ENCODE measurements at regions not wholly inside any gene's neighbourhood (a gene's known extent, or its start where the extent isn't known, plus 50 kb on each side); places are given as distances from the start of the nearest gene placed in this dataset.

- Histone ChIP-seq H4K20me1 (peaks cover 28% of the 10 kb centered on the region), H3K4me1 (peaks cover 25% of the 10 kb centered on the region), H3K4me3 (no peak overlapping the region), H3K9me3 (no peaks in the 10 kb centered on the region), H3K9ac (no peak overlapping the region), H3K27me3 (peaks cover 56% of the 10 kb centered on the region), H3K36me3 (no peaks in the 10 kb centered on the region), H3K27ac (no peak overlapping the region), H3K4me2 (no peak overlapping the region)
- TF ChIP-seq Cebpa-rat (IDR thresholded peaks at IDR 0.05): no peak
These were observed 116.0 kb upstream of the DIO3 start for GRCh38 chr14:101445278-101445677.

- H3K27me3 ChIP-seq: peaks cover 44% of the 10 kb centered on the region
- H3K36me3 ChIP-seq: no peaks in the 10 kb centered on the region
- H3K9me3 ChIP-seq: no peaks in the 10 kb centered on the region
- H3K4me3 ChIP-seq: no peak overlapping the region
- H4K20me1 ChIP-seq: peaks cover 19% of the 10 kb centered on the region
- H3K4me2 ChIP-seq: no peak overlapping the region
- no peak for TF ChIP-seq Cebpa-rat (IDR thresholded peaks at IDR 0.05)
- no peak overlapping the region for H3K27ac ChIP-seq
- peaks cover 33% of the 10 kb centered on the region for H3K4me1 ChIP-seq
- no peak overlapping the region for H3K9ac ChIP-seq
These were observed 114.8 kb upstream of the DIO3 start for GRCh38 chr14:101446387-101446969.

GRCh38 chr14:101449114-101449513, 112.2 kb upstream of the DIO3 start:
- H3K36me3 ChIP-seq: no peaks in the 10 kb centered on the region
- H3K27ac ChIP-seq: no peak overlapping the region
- no peaks in the 10 kb centered on the region for H3K9me3 ChIP-seq
- H3K4me2 ChIP-seq: peak overlapping the region; percentile 67
- H3K4me1 ChIP-seq: peaks cover 19% of the 10 kb centered on the region
- no peak overlapping the region for H3K4me3 ChIP-seq
- H3K9ac ChIP-seq: no peak overlapping the region
- no peaks in the 10 kb centered on the region for H4K20me1 ChIP-seq
- peaks cover 21% of the 10 kb centered on the region for H3K27me3 ChIP-seq
- no peak for TF ChIP-seq Cebpa-rat (IDR thresholded peaks at IDR 0.05)

GRCh38 chr14:101451166-101451565, 110.1 kb upstream of the DIO3 start:
- H3K27me3 ChIP-seq: peaks cover 17% of the 10 kb centered on the region
- TF ChIP-seq Cebpa-rat (IDR thresholded peaks at IDR 0.05): no peak

GRCh38 chr14:101453225-101453624, 108.1 kb upstream of the DIO3 start:
- Histone ChIP-seq H3K4me1 (peaks cover 19% of the 10 kb centered on the region), H3K27ac (no peak overlapping the region), H3K36me3 (no peaks in the 10 kb centered on the region), H3K9ac (no peak overlapping the region), H3K4me3 (no peak overlapping the region), H4K20me1 (no peaks in the 10 kb centered on the region; the same call in 1 of the 2 replicates), H3K27me3 (peaks cover 30% of the 10 kb centered on the region), H3K9me3 (peaks cover 11% of the 10 kb centered on the region), H3K4me2 (no peak overlapping the region)
- no peak for TF ChIP-seq Cebpa-rat (IDR thresholded peaks at IDR 0.05)

More at GRCh38 chr14:101451166-101451565, 110.1 kb upstream of the DIO3 start:
- Histone ChIP-seq H3K9ac (no peak overlapping the region), H3K36me3 (no peaks in the 10 kb centered on the region), H3K4me1 (peaks cover 19% of the 10 kb centered on the region), H3K4me3 (no peak overlapping the region), H3K27ac (no peak overlapping the region), H3K4me2 (peak overlapping the region; percentile 11; the same call in 1 of the 2 replicates), H3K9me3 (no peaks in the 10 kb centered on the region), H4K20me1 (no peaks in the 10 kb centered on the region)

- Histone ChIP-seq H3K9ac (no peak overlapping the region), H3K27ac (no peak overlapping the region), H3K4me2 (no peak overlapping the region), H3K4me3 (no peak overlapping the region), H3K4me1 (peaks cover 12% of the 10 kb centered on the region), H3K36me3 (no peaks in the 10 kb centered on the region), H4K20me1 (peaks cover 5% of the 10 kb centered on the region; the same call in 1 of the 2 replicates), H3K27me3 (peaks cover 40% of the 10 kb centered on the region), H3K9me3 (peaks cover 17% of the 10 kb centered on the region)
- TF ChIP-seq Cebpa-rat (IDR thresholded peaks at IDR 0.05): no peak
These were observed 107.1 kb upstream of the DIO3 start for GRCh38 chr14:101454229-101454628.

- H3K4me3 ChIP-seq: no peak overlapping the region
- H4K20me1 ChIP-seq: peaks cover 8% of the 10 kb centered on the region; the same call in 1 of the 2 replicates
- H3K36me3 ChIP-seq: no peaks in the 10 kb centered on the region
- no peak overlapping the region for H3K9ac ChIP-seq
- TF ChIP-seq Cebpa-rat (IDR thresholded peaks at IDR 0.05): no peak
- H3K4me1 ChIP-seq: 0 out of 2 replicates have a peak, but pooled peaks cover under 1% of the 10 kb centered on the region
- peaks cover 63% of the 10 kb centered on the region for H3K27me3 ChIP-seq
- H3K9me3 ChIP-seq: peaks cover 17% of the 10 kb centered on the region
- H3K27ac ChIP-seq: no peak overlapping the region
- H3K4me2 ChIP-seq: no peak overlapping the region
These were observed 104.8 kb upstream of the DIO3 start for GRCh38 chr14:101456246-101457175.

- Histone ChIP-seq H3K36me3 (no peaks in the 10 kb centered on the region), H3K4me1 (no peaks in the 10 kb centered on the region), H3K9ac (no peak overlapping the region), H3K4me3 (no peak overlapping the region), H3K27ac (no peak overlapping the region), H3K4me2 (no peak overlapping the region), H3K9me3 (peaks cover 17% of the 10 kb centered on the region), H3K27me3 (peaks cover 64% of the 10 kb centered on the region), H4K20me1 (peaks cover 8% of the 10 kb centered on the region; the same call in 1 of the 2 replicates)
- no peak for TF ChIP-seq Cebpa-rat (IDR thresholded peaks at IDR 0.05)
These were observed 103.9 kb upstream of the DIO3 start for GRCh38 chr14:101457301-101457935.

- H3K9ac ChIP-seq: no peak overlapping the region
- no peaks in the 10 kb centered on the region for H3K4me1 ChIP-seq
- no peak overlapping the region for H3K27ac ChIP-seq
- H3K9me3 ChIP-seq: peaks cover 17% of the 10 kb centered on the region
- no peaks in the 10 kb centered on the region for H3K36me3 ChIP-seq
- no peak overlapping the region for H3K4me3 ChIP-seq
- H3K4me2 ChIP-seq: no peak overlapping the region
- peaks cover 64% of the 10 kb centered on the region for H3K27me3 ChIP-seq
- no peak for TF ChIP-seq Cebpa-rat (IDR thresholded peaks at IDR 0.05)
- peaks cover 8% of the 10 kb centered on the region; the same call in 1 of the 2 replicates for H4K20me1 ChIP-seq
These were observed 103.2 kb upstream of the DIO3 start for GRCh38 chr14:101457936-101458740.
